ENCODE measurements at regions not wholly inside any gene's neighbourhood (a gene's known extent, or its start where the extent isn't known, plus 50 kb on each side); places are given as distances from the start of the nearest gene placed in this dataset.

GRCh38 chr9:95720496-95720895 is 155.0 kb upstream of the ERCC6L2 start:
- no peak for TF ChIP-seq CTCF (IDR thresholded peaks at IDR 0.05)
- TF ChIP-seq POLR2A (IDR thresholded peaks at IDR 0.05) = no peak
